WTC11 (cell line): ENCODE measurements at regions not wholly inside any gene's neighbourhood (a gene's known extent, or its start where the extent isn't known, plus 50 kb on each side); places are given as distances from the start of the nearest gene placed in this dataset.

Experiments used
- CTCF ChIP-seq: fragments of 200-600 bp; IDR thresholded peaks from 2 replicates; pipeline ENCODE4 v1.8.0; 2022; ENCODE audit warnings: antibody characterized with exemption
- ELF4 ChIP-seq: sonication (generic); formaldehyde crosslinking; IDR thresholded peaks from 2 replicates; pipeline ENCODE4 v1.8.1; 2022; ENCODE audit warnings: low read depth, mild to moderate bottlenecking, moderate library complexity, missing genetic modification reagents
- NR2C2 ChIP-seq: sonication (generic); formaldehyde crosslinking; IDR thresholded peaks from 2 replicates; pipeline ENCODE4 v1.8.0; 2022; ENCODE audit warnings: mild to moderate bottlenecking, missing genetic modification reagents
- PRDM15 ChIP-seq: sonication (generic); formaldehyde crosslinking; IDR thresholded peaks from 2 replicates; pipeline ENCODE4 v1.8.0; 2022; ENCODE audit warnings: missing genetic modification reagents
- TCF7 ChIP-seq: sonication (generic); formaldehyde crosslinking; IDR thresholded peaks from 2 replicates; pipeline ENCODE4 v1.8.0; 2022; ENCODE audit warnings: mild to moderate bottlenecking, low read depth, missing genetic modification reagents, moderate library complexity
- USF1 ChIP-seq: sonication (generic); formaldehyde crosslinking; IDR thresholded peaks from 2 replicates; pipeline ENCODE4 v1.8.0; 2022; ENCODE audit warnings: mild to moderate bottlenecking, missing genetic modification reagents

GRCh38 chr13:37390735-37391134 lies 207.8 kb downstream of the POSTN start:
- TF ChIP-seq ELF4 (CRISPR knock-in tag): no peak
- no peak for TF ChIP-seq CTCF
- no peak for TF ChIP-seq NR2C2 (CRISPR knock-in tag)
- TF ChIP-seq PRDM15 (CRISPR knock-in tag): no peak
- no peak for TF ChIP-seq TCF7
- no peak for TF ChIP-seq USF1 (CRISPR knock-in tag)
